AML-193 (cell line): ENCODE measurements at regions not wholly inside any gene's neighbourhood (a gene's known extent, or its start where the extent isn't known, plus 50 kb on each side); places are given as distances from the start of the nearest gene placed in this dataset.
"Not testable (repeated sequence)": the region's sequence is repeated elsewhere in the genome, so short reads cannot be mapped to it uniquely, and the experiment has no call there.

ENCODE experiments used
- DNase-seq, 2 experiments: peaks; one replicate each; lab custom pipeline; 2025; lab: John Stamatoyannopoulos, UW

GRCh38 chr16:59410451-59410850 is 676.3 kb upstream of the GOT2 start:
- no peak for DNase-seq

- DNase-seq: no peak
These were observed 671.7 kb upstream of the GOT2 start for GRCh38 chr16:59405802-59406201.

- DNase-seq: no peak
These were observed 670.4 kb upstream of the GOT2 start for GRCh38 chr16:59404509-59404908.

GRCh38 chr16:59400830-59401229 is 666.7 kb upstream of the GOT2 start:
- DNase-seq: no peak

- no peak for DNase-seq
These were observed 663.5 kb upstream of the GOT2 start for GRCh38 chr16:59397638-59398037.

- DNase-seq: no peak
These were observed 660.4 kb upstream of the GOT2 start for GRCh38 chr16:59394526-59394925.

GRCh38 chr16:59392911-59393310 is 658.8 kb upstream of the GOT2 start:
- DNase-seq: no peak

GRCh38 chr16:59391617-59392364 is 657.7 kb upstream of the GOT2 start:
- no peak for DNase-seq

GRCh38 chr16:59385959-59386358 is 651.8 kb upstream of the GOT2 start:
- no peak for DNase-seq

- DNase-seq: no peak
These were observed 651.4 kb upstream of the GOT2 start for GRCh38 chr16:59385491-59385890.

- DNase-seq: no peak
These were observed 639.5 kb upstream of the GOT2 start for GRCh38 chr16:59373632-59374031.

- DNase-seq: no peak
These were observed 636.6 kb upstream of the GOT2 start for GRCh38 chr16:59370717-59371116.

- DNase-seq: no peak
These were observed 635.4 kb upstream of the GOT2 start for GRCh38 chr16:59369523-59369922.

GRCh38 chr16:59368586-59368985 is 634.5 kb upstream of the GOT2 start:
- DNase-seq: no peak

- DNase-seq: no peak
These were observed 622.6 kb upstream of the GOT2 start for GRCh38 chr16:59356709-59357108.

- DNase-seq: no peak
These were observed 622.0 kb upstream of the GOT2 start for GRCh38 chr16:59356144-59356543.

- no peak for DNase-seq
These were observed 621.6 kb upstream of the GOT2 start for GRCh38 chr16:59355704-59356103.

GRCh38 chr16:59351305-59351903 is 617.3 kb upstream of the GOT2 start:
- DNase-seq: no peak

- DNase-seq: no peak
These were observed 616.6 kb upstream of the GOT2 start for GRCh38 chr16:59350670-59351069.

- no peak for DNase-seq
These were observed 608.6 kb upstream of the GOT2 start for GRCh38 chr16:59342669-59343068.

- no peak for DNase-seq
These were observed 607.3 kb upstream of the GOT2 start for GRCh38 chr16:59341368-59341767.

GRCh38 chr16:59339871-59340270 is 605.8 kb upstream of the GOT2 start:
- DNase-seq: no peak

- DNase-seq: no peak
These were observed 602.1 kb upstream of the GOT2 start for GRCh38 chr16:59336136-59336695.

GRCh38 chr16:59331708-59332107 is 597.6 kb upstream of the GOT2 start:
- not testable (repeated sequence) for DNase-seq
